ENCODE measurements at regions not wholly inside any gene's neighbourhood (a gene's known extent, or its start where the extent isn't known, plus 50 kb on each side); places are given as distances from the start of the nearest gene placed in this dataset.

DNA sequence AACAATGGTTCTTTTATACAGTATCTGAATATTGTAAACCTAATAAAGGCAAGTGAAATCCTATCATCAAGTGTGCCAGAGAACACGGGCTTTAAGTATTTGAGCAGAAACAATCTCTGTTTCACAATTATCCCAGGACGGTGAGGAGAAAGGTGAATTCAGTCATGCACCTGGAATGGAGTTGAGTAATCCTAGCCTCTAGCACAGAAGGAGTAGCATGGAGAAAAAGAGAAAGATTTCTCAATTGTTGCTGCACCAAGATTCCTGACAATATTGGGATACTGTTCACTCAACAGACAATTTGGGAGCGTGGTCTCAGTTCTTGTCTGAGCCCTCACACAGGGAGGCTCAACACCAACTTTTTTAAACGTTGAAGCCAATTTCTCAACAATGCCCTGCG, 510.6 kb downstream of the SOX11 start:
- Mint-ChIP-seq H3K27ac (no peak overlapping the region), H3K36me3 (no peaks in the 10 kb centered on the region), H3K27me3 (peaks cover 0 to 5% (median 0%) of the 10 kb centered on the region in 5 donors), H3K4me3 (no peak overlapping the region), H3K4me1 (no peaks in the 10 kb centered on the region), H3K9me3 (peaks cover 0 to 15% (median 8%) of the 10 kb centered on the region in 9 donors)
- ATAC-seq (no peak), DNase-seq (no peak)
- POLR2A ChIA-PET: no interaction called here

DNA sequence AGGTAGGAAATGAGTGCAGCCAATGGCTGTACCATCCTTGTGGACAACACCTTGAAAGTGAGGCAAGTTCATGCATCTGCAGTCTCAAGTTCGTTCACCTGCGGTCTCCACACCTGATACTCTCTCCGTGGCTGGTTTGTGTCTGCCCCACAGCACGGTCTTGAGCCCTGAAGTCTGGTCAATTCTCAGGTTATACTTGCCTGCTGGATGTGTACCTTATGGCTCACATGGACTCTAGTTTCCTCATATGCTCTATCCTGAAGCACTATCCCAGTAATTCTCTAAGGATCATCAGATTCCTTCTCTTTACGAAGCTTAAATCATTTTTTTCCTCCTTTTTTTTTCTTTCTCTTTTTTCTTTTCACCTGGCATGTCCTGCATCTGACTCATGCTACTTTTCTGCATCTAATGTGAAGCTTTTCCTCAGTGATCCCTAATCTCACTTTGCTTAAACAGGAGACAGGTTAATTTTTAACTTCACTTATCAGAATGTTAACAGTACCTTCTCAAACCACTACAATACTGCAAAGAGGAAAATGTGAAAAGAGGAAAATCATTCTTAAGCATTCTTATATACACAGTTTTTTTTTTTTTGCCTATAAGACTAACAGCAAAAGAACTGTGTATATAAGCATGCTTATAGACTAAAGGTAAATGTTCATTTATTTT, 511.2 kb downstream of the SOX11 start:
- Mint-ChIP-seq H3K9me3 (peaks cover 0 to 13% (median 5%) of the 10 kb centered on the region in 9 donors), H3K27me3 (peaks cover 0 to 6% (median under 1%) of the 10 kb centered on the region in 5 donors), H3K36me3 (no peaks in the 10 kb centered on the region), H3K4me1 (no peaks in the 10 kb centered on the region), H3K27ac (no peak overlapping the region), H3K4me3 (no peak overlapping the region)
- ATAC-seq: no peak
- POLR2A ChIA-PET: no interaction called here
- DNase-seq: no peak

GRCh38 chr2:6206882-6207281, 514.7 kb downstream of the SOX11 start:
- Mint-ChIP-seq H3K27ac (peak overlapping the region in 1 of 10 donors; percentile 31), H3K9me3 (peaks cover 0 to 9% (median 0%) of the 10 kb centered on the region in 9 donors), H3K36me3 (no peaks in the 10 kb centered on the region), H3K27me3 (peaks cover 1 to 16% (median 2%) of the 10 kb centered on the region in 5 donors), H3K4me1 (no peaks in the 10 kb centered on the region), H3K4me3 (no peak overlapping the region)
- ATAC-seq: no peak
- POLR2A ChIA-PET: no interaction called here
- DNase-seq: no peak

GRCh38 chr2:6211236-6211635, 519.1 kb downstream of the SOX11 start:
- no peak for ATAC-seq
- POLR2A ChIA-PET: no interaction called here
- no peak overlapping the region for H3K27ac Mint-ChIP-seq
- no peak overlapping the region for H3K4me3 Mint-ChIP-seq
- peaks cover 0 to 9% (median 3%) of the 10 kb centered on the region in 9 donors for H3K9me3 Mint-ChIP-seq
- H3K36me3 Mint-ChIP-seq: no peaks in the 10 kb centered on the region
- peaks cover 1 to 11% (median 4%) of the 10 kb centered on the region in 5 donors for H3K27me3 Mint-ChIP-seq
- no peak for DNase-seq
- no peaks in the 10 kb centered on the region for H3K4me1 Mint-ChIP-seq

DNA sequence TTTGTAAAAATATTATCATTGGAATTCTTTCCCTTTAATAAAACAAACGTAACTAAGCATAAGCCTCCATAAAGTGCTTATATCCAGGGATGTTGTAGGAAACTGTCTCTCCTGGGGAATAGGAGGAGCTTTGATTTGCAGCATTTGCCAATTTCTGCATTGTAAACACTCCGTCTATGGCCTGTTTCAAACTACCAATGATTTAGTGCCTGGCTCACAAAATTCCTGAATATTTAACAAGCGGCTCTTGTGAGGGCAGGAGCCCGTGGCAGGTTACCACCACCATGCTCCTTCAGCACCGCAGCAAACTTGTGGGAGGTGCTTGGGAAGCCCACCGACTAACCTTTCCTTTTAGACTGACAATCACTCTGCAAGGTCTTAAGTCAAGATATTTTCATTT, 520.3 kb downstream of the SOX11 start:
- Mint-ChIP-seq H3K9me3 (peaks cover 0 to 9% (median 0%) of the 10 kb centered on the region in 9 donors), H3K27ac (no peak overlapping the region), H3K4me1 (no peaks in the 10 kb centered on the region), H3K27me3 (peaks cover 1 to 11% (median 4%) of the 10 kb centered on the region in 5 donors), H3K36me3 (no peaks in the 10 kb centered on the region), H3K4me3 (no peak overlapping the region)
- ATAC-seq (no peak), DNase-seq (no peak)
- POLR2A ChIA-PET: no interaction called here

DNA sequence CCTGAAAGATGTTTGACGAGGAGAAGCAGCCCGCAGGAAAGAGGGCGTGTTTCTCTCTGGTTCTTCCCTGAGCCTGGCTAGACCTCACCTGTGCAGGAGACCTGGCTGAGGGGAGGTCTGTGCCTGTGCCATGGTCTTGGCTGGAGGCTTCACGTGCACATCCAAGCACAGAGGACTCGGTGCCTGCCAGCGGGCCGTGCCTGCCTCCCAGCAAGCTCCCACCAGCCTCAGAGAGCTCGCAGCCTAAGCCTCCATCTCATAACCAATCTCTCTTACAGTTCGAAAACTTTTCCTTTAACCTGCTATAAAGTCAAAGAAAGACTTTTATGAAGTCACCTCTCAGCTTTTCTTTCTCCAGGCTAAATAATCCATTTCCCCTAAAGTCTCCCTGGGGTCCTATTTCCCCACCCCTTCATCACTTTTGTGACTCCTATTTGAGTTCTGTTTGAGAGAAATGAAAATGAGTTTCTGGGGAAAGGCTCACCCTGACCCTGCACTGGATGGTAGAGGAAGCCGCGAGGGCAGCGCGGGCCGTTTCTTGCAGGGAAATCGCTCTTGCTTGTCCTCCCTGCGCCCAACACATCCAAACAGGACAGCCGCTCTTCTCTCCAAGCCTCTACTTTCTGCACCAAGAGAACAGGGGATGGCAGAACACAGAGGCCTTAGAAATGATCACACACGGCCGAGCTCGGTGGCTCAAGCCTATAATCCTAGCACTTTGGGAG, 521.0 kb downstream of the SOX11 start:
- H3K4me3 Mint-ChIP-seq: no peak overlapping the region

GRCh38 chr2:6214471-6214870, 522.3 kb downstream of the SOX11 start:
- H3K27ac Mint-ChIP-seq: no peak overlapping the region
- POLR2A ChIA-PET: no interaction called here
- DNase-seq (no peak), ATAC-seq (no peak)
- no peak overlapping the region for H3K4me3 Mint-ChIP-seq
- peaks cover 0 to 9% (median 0%) of the 10 kb centered on the region in 9 donors for H3K9me3 Mint-ChIP-seq
- H3K27me3 Mint-ChIP-seq: peaks cover 0 to 9% (median 4%) of the 10 kb centered on the region in 5 donors
- H3K4me1 Mint-ChIP-seq: no peaks in the 10 kb centered on the region
- no peaks in the 10 kb centered on the region for H3K36me3 Mint-ChIP-seq

More for the DNA sequence above, 521.0 kb downstream of the SOX11 start:
- POLR2A ChIA-PET: no interaction called here
- Mint-ChIP-seq H3K4me1 (no peaks in the 10 kb centered on the region), H3K9me3 (peaks cover 0 to 9% (median 0%) of the 10 kb centered on the region in 9 donors), H3K27ac (no peak overlapping the region), H3K36me3 (no peaks in the 10 kb centered on the region), H3K27me3 (peaks cover 1 to 11% (median 4%) of the 10 kb centered on the region in 5 donors)
- ATAC-seq (no peak), DNase-seq (no peak)

DNA sequence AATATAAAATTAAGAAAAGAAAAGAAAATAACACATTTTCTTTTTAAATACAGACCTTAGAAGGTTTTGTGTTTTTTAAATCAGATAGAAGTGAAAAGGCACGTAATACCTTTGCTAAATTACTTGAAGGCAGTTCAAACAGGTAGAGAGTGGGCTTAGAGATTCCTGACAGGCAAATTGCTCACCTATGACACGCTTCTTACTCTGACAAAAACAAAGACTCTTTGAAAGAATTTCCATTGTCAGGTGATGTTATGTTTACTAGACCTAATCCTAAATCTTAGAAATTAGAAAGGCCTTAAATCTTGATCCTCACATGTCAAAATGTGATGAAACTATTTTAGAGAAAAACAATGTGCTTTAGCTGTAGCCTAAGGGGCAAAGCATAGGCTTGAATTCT, 522.9 kb downstream of the SOX11 start:
- Mint-ChIP-seq H3K27me3 (peaks cover 0 to 9% (median 4%) of the 10 kb centered on the region in 5 donors), H3K9me3 (peaks cover 0 to 9% (median 0%) of the 10 kb centered on the region in 9 donors), H3K27ac (no peak overlapping the region), H3K4me1 (no peaks in the 10 kb centered on the region), H3K4me3 (no peak overlapping the region), H3K36me3 (no peaks in the 10 kb centered on the region)
- DNase-seq: no peak
- POLR2A ChIA-PET: no interaction called here
- ATAC-seq: no peak

DNA sequence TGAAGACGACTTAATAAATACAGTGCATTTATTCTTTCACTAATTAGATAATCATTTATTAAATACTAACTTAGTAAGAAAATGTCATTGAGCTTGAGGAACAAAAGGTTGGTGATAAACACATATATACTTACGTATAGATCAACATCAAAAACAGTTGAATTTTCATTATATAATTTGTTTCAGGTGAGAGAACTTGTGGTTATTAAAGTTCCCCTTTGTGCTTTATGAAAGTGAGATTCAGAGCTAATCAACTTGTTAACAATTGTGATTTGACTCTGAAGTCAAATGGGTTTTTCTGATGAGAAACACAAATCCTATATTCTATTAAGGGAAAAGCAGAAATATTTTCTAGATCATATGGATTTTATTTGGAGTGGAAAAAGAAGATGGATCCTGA, 524.0 kb downstream of the SOX11 start:
- peaks cover 0 to 9% (median 2%) of the 10 kb centered on the region in 9 donors for H3K9me3 Mint-ChIP-seq
- H3K4me3 Mint-ChIP-seq: no peak overlapping the region
- H3K27ac Mint-ChIP-seq: no peak overlapping the region
- no peaks in the 10 kb centered on the region for H3K4me1 Mint-ChIP-seq
- peaks cover 0 to 9% (median 4%) of the 10 kb centered on the region in 5 donors for H3K27me3 Mint-ChIP-seq
- H3K36me3 Mint-ChIP-seq: no peaks in the 10 kb centered on the region
- ATAC-seq (no peak), DNase-seq (no peak)
- POLR2A ChIA-PET: no interaction called here

DNA sequence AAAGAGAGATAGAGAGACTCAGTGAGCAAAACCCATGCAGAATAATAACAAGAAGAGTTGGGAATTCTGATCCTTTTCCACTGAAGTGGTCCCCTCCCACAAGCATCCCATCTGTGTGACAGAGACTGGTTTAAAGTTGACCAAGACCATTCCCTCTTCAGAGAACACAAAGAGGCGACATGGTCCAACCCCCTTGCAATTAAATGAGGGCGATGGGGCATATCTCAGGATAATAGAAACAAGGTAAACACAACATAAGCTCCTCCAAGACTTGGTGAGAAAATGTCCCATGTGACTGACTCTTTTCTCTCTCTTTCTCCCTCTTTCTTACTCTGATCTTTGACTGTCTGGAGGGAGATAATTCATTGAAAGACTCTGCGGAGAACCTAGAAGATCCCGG, 526.7 kb downstream of the SOX11 start:
- peaks cover 0 to 6% (median 0%) of the 10 kb centered on the region in 4 donors for H3K4me1 Mint-ChIP-seq
- ATAC-seq: no peak
- H3K4me3 Mint-ChIP-seq: no peak overlapping the region
- H3K36me3 Mint-ChIP-seq: no peaks in the 10 kb centered on the region
- H3K27me3 Mint-ChIP-seq: peaks cover 0 to 3% (median 0%) of the 10 kb centered on the region in 5 donors
- H3K27ac Mint-ChIP-seq: no peak overlapping the region
- POLR2A ChIA-PET: no interaction called here
- H3K9me3 Mint-ChIP-seq: peaks cover 0 to 5% (median 0%) of the 10 kb centered on the region in 9 donors
- DNase-seq: no peak

GRCh38 chr2:6219906-6220305, 527.7 kb downstream of the SOX11 start:
- peaks cover 0 to 12% (median 0%) of the 10 kb centered on the region in 4 donors for H3K4me1 Mint-ChIP-seq
- no peak overlapping the region for H3K4me3 Mint-ChIP-seq
- ATAC-seq (no peak), DNase-seq (no peak)
- no peak overlapping the region for H3K27ac Mint-ChIP-seq
- POLR2A ChIA-PET: no interaction called here
- peaks cover 0 to 3% (median 0%) of the 10 kb centered on the region in 5 donors for H3K27me3 Mint-ChIP-seq
- peaks cover 0 to 3% (median 0%) of the 10 kb centered on the region in 9 donors for H3K9me3 Mint-ChIP-seq
- no peaks in the 10 kb centered on the region for H3K36me3 Mint-ChIP-seq

GRCh38 chr2:6222296-6222695, 530.1 kb downstream of the SOX11 start:
- peaks cover 0 to 8% (median 3%) of the 10 kb centered on the region in 5 donors for H3K27me3 Mint-ChIP-seq
- H3K4me3 Mint-ChIP-seq: no peak overlapping the region
- POLR2A ChIA-PET: no interaction called here
- peaks cover 0 to 14% (median 0%) of the 10 kb centered on the region in 4 donors for H3K4me1 Mint-ChIP-seq
- peaks cover 0 to 10% (median 0%) of the 10 kb centered on the region in 9 donors for H3K9me3 Mint-ChIP-seq
- H3K27ac Mint-ChIP-seq: no peak overlapping the region
- DNase-seq (no peak), ATAC-seq (no peak)
- H3K36me3 Mint-ChIP-seq: no peaks in the 10 kb centered on the region

- no peaks in the 10 kb centered on the region for H3K36me3 Mint-ChIP-seq
- H3K27me3 Mint-ChIP-seq: peaks cover 0 to 11% (median 3%) of the 10 kb centered on the region in 5 donors
- peaks cover 0 to 14% (median 0%) of the 10 kb centered on the region in 4 donors for H3K4me1 Mint-ChIP-seq
- ATAC-seq (no peak), DNase-seq (no peak)
- H3K27ac Mint-ChIP-seq: no peak overlapping the region
- H3K9me3 Mint-ChIP-seq: peaks cover 0 to 10% (median 0%) of the 10 kb centered on the region in 9 donors
- POLR2A ChIA-PET: no interaction called here
- no peak overlapping the region for H3K4me3 Mint-ChIP-seq
Observed at GRCh38 chr2:6224267-6224666, 532.1 kb downstream of the SOX11 start.
